Transverse colon (tissue), 4 donors: ENCODE measurements at regions not wholly inside any gene's neighbourhood (a gene's known extent, or its start where the extent isn't known, plus 50 kb on each side); places are given as distances from the start of the nearest gene placed in this dataset.

ENCODE experiments used
- EP300 ChIP-seq: sonication (generic); formaldehyde crosslinking; IDR thresholded peaks from one replicate; pipeline ENCODE4 v1.6.1; 2017; ENCODE audit warnings: antibody characterized with exemption, low read depth
- POLR2A ChIP-seq: fragments of 450-650 bp; IDR thresholded peaks from one replicate; pipeline ENCODE4 v1.6.1; 2016; ENCODE audit warnings: antibody characterized with exemption, mild to moderate bottlenecking, moderate library complexity
- POLR2AphosphoS5 ChIP-seq, 3 donors: sonication (generic); formaldehyde crosslinking; IDR thresholded peaks; one replicate each; pipeline ENCODE4 v1.6.1; 2016; ENCODE audit warnings: antibody characterized with exemption in 3 of 3
- TF ChIP-seq, protein P1 (sequence below), 5 experiments: fragments of 200-600 bp in 3 of 5; fragments of 450-650 bp in 2 of 5; sonication (generic) in 3 of 5; IDR thresholded peaks; 1 replicate in 2 of 5; 2 replicates in 3 of 5; pipeline ENCODE4 v1.5.1; 2016 to 2017; ENCODE audit warnings: antibody characterized with exemption in 5 of 5, inconsistent platforms in 3 of 5, mild to moderate bottlenecking in 2 of 5, moderate library complexity in 1 of 5

DNA sequence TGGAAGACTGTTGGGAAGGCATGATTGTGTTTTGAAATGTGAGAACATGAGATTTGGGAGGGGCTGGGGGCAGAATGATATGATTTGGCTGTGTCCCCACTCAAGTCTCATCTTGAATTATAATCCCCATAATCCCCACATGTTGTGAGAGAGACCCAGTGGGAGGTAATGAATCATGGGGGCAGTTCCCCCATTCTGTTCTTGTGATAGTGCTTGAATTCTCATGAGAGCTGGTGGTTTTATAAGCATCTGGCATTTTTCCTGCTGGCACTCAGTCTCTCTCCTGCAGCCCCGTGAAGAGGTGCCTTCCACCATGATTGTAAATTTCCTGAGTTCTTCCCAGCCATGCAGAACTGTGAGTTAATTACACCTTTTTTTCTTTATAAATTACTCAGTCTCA lies 430.5 kb downstream of the OTOL1 start:
- TF ChIP-seq, protein P1, sequence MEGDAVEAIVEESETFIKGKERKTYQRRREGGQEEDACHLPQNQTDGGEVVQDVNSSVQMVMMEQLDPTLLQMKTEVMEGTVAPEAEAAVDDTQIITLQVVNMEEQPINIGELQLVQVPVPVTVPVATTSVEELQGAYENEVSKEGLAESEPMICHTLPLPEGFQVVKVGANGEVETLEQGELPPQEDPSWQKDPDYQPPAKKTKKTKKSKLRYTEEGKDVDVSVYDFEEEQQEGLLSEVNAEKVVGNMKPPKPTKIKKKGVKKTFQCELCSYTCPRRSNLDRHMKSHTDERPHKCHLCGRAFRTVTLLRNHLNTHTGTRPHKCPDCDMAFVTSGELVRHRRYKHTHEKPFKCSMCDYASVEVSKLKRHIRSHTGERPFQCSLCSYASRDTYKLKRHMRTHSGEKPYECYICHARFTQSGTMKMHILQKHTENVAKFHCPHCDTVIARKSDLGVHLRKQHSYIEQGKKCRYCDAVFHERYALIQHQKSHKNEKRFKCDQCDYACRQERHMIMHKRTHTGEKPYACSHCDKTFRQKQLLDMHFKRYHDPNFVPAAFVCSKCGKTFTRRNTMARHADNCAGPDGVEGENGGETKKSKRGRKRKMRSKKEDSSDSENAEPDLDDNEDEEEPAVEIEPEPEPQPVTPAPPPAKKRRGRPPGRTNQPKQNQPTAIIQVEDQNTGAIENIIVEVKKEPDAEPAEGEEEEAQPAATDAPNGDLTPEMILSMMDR (IDR thresholded peaks at IDR 0.05), result no peak
- TF ChIP-seq POLR2AphosphoS5 (IDR thresholded peaks at IDR 0.05) (no peak), POLR2A (no peak), EP300 (no peak)
